HepG2 (cell line): ENCODE measurements at regions not wholly inside any gene's neighbourhood (a gene's known extent, or its start where the extent isn't known, plus 50 kb on each side); places are given as distances from the start of the nearest gene placed in this dataset.

Experiments
- ATAC-seq: fragments of 200-7000 bp; cut with Tn5 transposase; 3 replicates; pipeline ENCODE4 v1.9.1; 2020; ENCODE audit warnings: mild to moderate bottlenecking, moderate library complexity
- BruUV-seq: library from RNA; stranded (reverse); fragments of 400-500 nt; replicated peaks from 2 replicates; lab custom pipeline; 2021; lab: Mats Ljungman, UMichigan
- CTCF ChIA-PET: fragments of 300-600 bp; formaldehyde crosslinking; extraction: SDS; loops from one replicate; lab custom pipeline; 2021; ENCODE audit warnings: low total read pairs, inconsistent platforms, low intra/inter-chr PET ratio; lab: Yijun Ruan, JAX
- POLR2A ChIA-PET: fragments of 350-600 bp; sonication (Branson Sonifier 250); formaldehyde crosslinking; loops from one replicate; lab custom pipeline; 2020; ENCODE audit warnings: antibody characterized with exemption, inconsistent platforms; lab: Yijun Ruan, JAX
- DNase-seq: peaks from one replicate; pipeline ENCODE4 v3.0.0-alpha.2; 2015; ENCODE audit warnings: low spot score
- FAIRE-seq: peaks from 3 replicates; lab custom pipeline; 2011; peaks lifted over from hg19 to GRCh38; lab: Jason Lieb, UNC
- H2AFZ ChIP-seq: one replicate; pipeline ENCODE4 v1.6.1; 2011; ENCODE audit warnings: low read length, inconsistent platforms
- H3K27ac ChIP-seq: fragments of 300-600 bp; 3 replicates; pipeline ENCODE4 v1.8.0; 2011; ENCODE audit warnings: mixed run types, mild to moderate bottlenecking, mixed read lengths, low read length, inconsistent platforms; ENCODE audit not compliant: insufficient read depth; ENCODE audit errors: extremely low read length
- H3K27me3 ChIP-seq, 2 experiments: fragments of 200-600 bp in 1 of 2; 2 replicates in 1 of 2; 3 replicates in 1 of 2; pipeline versions ENCODE4 v1.6.0 to v1.8.0; 2011; ENCODE audit warnings: low read length in 2 of 2, mild to moderate bottlenecking in 2 of 2, moderate library complexity in 2 of 2, inconsistent platforms in 1 of 2; ENCODE audit not compliant: insufficient read depth in 2 of 2, control insufficient read depth in 1 of 2
- H3K36me3 ChIP-seq, 2 experiments: fragments of 200-600 bp in 1 of 2; replicated peaks in 1 of 2; 2 replicates in 1 of 2; 3 replicates in 1 of 2; pipeline versions ENCODE4 v1.5.1 to v1.8.0; 2011; ENCODE audit warnings: low read length in 2 of 2, inconsistent platforms in 1 of 2; ENCODE audit not compliant: insufficient read depth in 2 of 2, control insufficient read depth in 1 of 2
- H3K4me1 ChIP-seq: 2 replicates; pipeline ENCODE4 v1.5.1; 2012; ENCODE audit warnings: low read length, inconsistent platforms; ENCODE audit not compliant: insufficient read depth
- H3K4me2 ChIP-seq: 2 replicates; pipeline ENCODE4 v1.6.0; 2011; ENCODE audit warnings: low read depth, low read length, inconsistent platforms
- H3K4me3 ChIP-seq, 3 experiments: fragments of 200-600 bp in 1 of 3; sonication (generic), shearing (Covaris generic) in 1 of 3; replicated peaks in 1 of 3; 2 replicates each; pipeline ENCODE4 v1.5.1; 2011 to 2016; ENCODE audit warnings: low read length in 3 of 3, inconsistent platforms in 2 of 3, low read depth in 2 of 3, mild to moderate bottlenecking in 2 of 3, control low read depth in 1 of 3, mixed read lengths in 1 of 3; ENCODE audit not compliant: insufficient read depth in 1 of 3
- H3K79me2 ChIP-seq: one replicate; pipeline ENCODE4 v1.6.1; 2011; ENCODE audit warnings: low read length, inconsistent platforms; ENCODE audit not compliant: insufficient read depth
- H3K9ac ChIP-seq: 2 replicates; pipeline ENCODE4 v1.6.0; 2011; ENCODE audit warnings: mild to moderate bottlenecking, low read depth, low read length, inconsistent platforms; ENCODE audit not compliant: insufficient read depth
- H3K9me3 ChIP-seq: 2 replicates; pipeline ENCODE4 v1.5.1; 2012; ENCODE audit warnings: mild to moderate bottlenecking, low read length
- H4K20me1 ChIP-seq: 2 replicates; pipeline ENCODE4 v1.6.0; 2011; ENCODE audit warnings: inconsistent platforms, mild to moderate bottlenecking, low read length, moderate library complexity; ENCODE audit not compliant: insufficient read depth
- AHR ChIP-seq: IDR thresholded peaks from 2 replicates; pipeline ENCODE4 v1.6.1; 2018; ENCODE audit warnings: missing genetic modification reagents, missing compliant biosample characterization
- IKZF1 ChIP-seq: fragments of 450-650 bp; IDR thresholded peaks from 2 replicates; pipeline ENCODE4 v1.7.1; 2016
- NFIC ChIP-seq: IDR thresholded peaks from 2 replicates; pipeline ENCODE4 v1.6.1; 2012; ENCODE audit warnings: mild to moderate bottlenecking, low read length, inconsistent platforms
- SATB2 ChIP-seq: sonication (generic); formaldehyde crosslinking; IDR thresholded peaks from 2 replicates; pipeline ENCODE4 v1.5.0; 2020; ENCODE audit warnings: missing genetic modification reagents
- STAT5B ChIP-seq: sonication (generic); formaldehyde crosslinking; IDR thresholded peaks from 2 replicates; pipeline ENCODE4 v1.4.0; 2020; ENCODE audit warnings: missing genetic modification reagents
- ZFP1 ChIP-seq: IDR thresholded peaks from 2 replicates; pipeline ENCODE4 v1.6.1; 2016
- ZFP36 ChIP-seq: fragments of 150-350 bp; IDR thresholded peaks from 2 replicates; pipeline ENCODE4 v1.6.1; 2018; ENCODE audit warnings: borderline replicate concordance, low read length, low read depth; ENCODE audit not compliant: partially characterized antibody
- ZNF33A ChIP-seq: sonication (generic); formaldehyde crosslinking; IDR thresholded peaks from 2 replicates; pipeline ENCODE4 v1.5.1; 2020; ENCODE audit warnings: missing genetic modification reagents, mild to moderate bottlenecking, moderate library complexity, borderline replicate concordance
- ZNF687 ChIP-seq: sonication (generic); formaldehyde crosslinking; IDR thresholded peaks from 2 replicates; pipeline ENCODE4 v1.5.1; 2020; ENCODE audit warnings: mild to moderate bottlenecking, missing genetic modification reagents, moderate library complexity
- whole genome bisulfite sequencing: methylation state at CpG from one replicate; pipeline ENCODE4 v1.1.6; 2017; ENCODE audit warnings: low lambda C conversion rate; 5-methylcytosine and 5-hydroxymethylcytosine counted together
- in situ Hi-C: cut with HindIII; loops from 2 replicates; pipeline ENCODE4 v1.10.0; 2017; ENCODE audit warnings: low pct_unique_long_range_greater_than_20kb; ENCODE audit not compliant: extremely low pct_ligation_motif_present
- intact Hi-C: fragments of 100-400 bp; cut with micrococcal nuclease; formaldehyde crosslinking; loops from one replicate; pipeline ENCODE4 v1.10.0; 2022; ENCODE audit not compliant: unreplicated experiment
- TF ChIP-seq, protein P1 (sequence below): sonication (generic); formaldehyde crosslinking; IDR thresholded peaks from 2 replicates; pipeline ENCODE4 v1.4.0; 2020; ENCODE audit warnings: missing genetic modification reagents, borderline replicate concordance
- TF ChIP-seq, protein P2 (sequence below): sonication (generic); formaldehyde crosslinking; IDR thresholded peaks from 2 replicates; pipeline ENCODE4; 2020; ENCODE audit warnings: missing genetic modification reagents, mild to moderate bottlenecking, borderline replicate concordance

- H3K79me2 ChIP-seq = no peaks in the 10 kb centered on the region
- no peak for FAIRE-seq
- DNase-seq = no peak
- in situ Hi-C loops (no loop called here), intact Hi-C loops (no loop called here)
- no peak; the same call in 2 of the 3 replicates for ATAC-seq
- no peak overlapping the region for H3K9ac ChIP-seq
- no TSS peak for BruUV-seq
- H3K36me3 ChIP-seq = no peaks in the 10 kb centered on the region
- WGBS = 20% methylated on average over 4 of the region's 8 CpGs
- POLR2A ChIA-PET = no interaction called here
- CTCF ChIA-PET = no interaction called here
- H3K9me3 ChIP-seq = no peaks in the 10 kb centered on the region
- no peak overlapping the region for H3K4me3 ChIP-seq
- H3K27ac ChIP-seq = no peak overlapping the region
- no peaks in the 10 kb centered on the region for H4K20me1 ChIP-seq
- 0 out of 2 replicates have a peak, but pooled peaks cover 6% of the 10 kb centered on the region for H3K4me1 ChIP-seq
- H3K4me2 ChIP-seq = no peak overlapping the region
- H3K27me3 ChIP-seq = peaks cover 1 to 20% of the 10 kb centered on the region in 2 experiments; a peak in 2 of 5 replicates
- H2AFZ ChIP-seq = no peak overlapping the region
- TF ChIP-seq, protein P1, sequence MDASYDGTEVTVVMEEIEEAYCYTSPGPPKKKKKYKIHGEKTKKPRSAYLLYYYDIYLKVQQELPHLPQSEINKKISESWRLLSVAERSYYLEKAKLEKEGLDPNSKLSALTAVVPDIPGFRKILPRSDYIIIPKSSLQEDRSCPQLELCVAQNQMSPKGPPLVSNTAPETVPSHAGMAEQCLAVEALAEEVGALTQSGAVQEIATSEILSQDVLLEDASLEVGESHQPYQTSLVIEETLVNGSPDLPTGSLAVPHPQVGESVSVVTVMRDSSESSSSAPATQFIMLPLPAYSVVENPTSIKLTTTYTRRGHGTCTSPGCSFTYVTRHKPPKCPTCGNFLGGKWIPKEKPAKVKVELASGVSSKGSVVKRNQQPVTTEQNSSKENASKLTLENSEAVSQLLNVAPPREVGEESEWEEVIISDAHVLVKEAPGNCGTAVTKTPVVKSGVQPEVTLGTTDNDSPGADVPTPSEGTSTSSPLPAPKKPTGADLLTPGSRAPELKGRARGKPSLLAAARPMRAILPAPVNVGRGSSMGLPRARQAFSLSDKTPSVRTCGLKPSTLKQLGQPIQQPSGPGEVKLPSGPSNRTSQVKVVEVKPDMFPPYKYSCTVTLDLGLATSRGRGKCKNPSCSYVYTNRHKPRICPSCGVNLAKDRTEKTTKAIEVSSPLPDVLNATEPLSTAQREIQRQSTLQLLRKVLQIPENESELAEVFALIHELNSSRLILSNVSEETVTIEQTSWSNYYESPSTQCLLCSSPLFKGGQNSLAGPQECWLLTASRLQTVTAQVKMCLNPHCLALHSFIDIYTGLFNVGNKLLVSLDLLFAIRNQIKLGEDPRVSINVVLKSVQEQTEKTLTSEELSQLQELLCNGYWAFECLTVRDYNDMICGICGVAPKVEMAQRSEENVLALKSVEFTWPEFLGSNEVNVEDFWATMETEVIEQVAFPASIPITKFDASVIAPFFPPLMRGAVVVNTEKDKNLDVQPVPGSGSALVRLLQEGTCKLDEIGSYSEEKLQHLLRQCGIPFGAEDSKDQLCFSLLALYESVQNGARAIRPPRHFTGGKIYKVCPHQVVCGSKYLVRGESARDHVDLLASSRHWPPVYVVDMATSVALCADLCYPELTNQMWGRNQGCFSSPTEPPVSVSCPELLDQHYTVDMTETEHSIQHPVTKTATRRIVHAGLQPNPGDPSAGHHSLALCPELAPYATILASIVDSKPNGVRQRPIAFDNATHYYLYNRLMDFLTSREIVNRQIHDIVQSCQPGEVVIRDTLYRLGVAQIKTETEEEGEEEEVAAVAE = no peak
- TF ChIP-seq NFIC (no peak), ZNF33A (CRISPR knock-in tag) (no peak), STAT5B (no peak), AHR (CRISPR knock-in tag) (no peak), ZFP1 (CRISPR knock-in tag) (no peak), ZNF687 (CRISPR knock-in tag) (no peak), IKZF1 (no peak), ZFP36 (no peak), SATB2 (CRISPR knock-in tag) (no peak)
- TF ChIP-seq, protein P2, sequence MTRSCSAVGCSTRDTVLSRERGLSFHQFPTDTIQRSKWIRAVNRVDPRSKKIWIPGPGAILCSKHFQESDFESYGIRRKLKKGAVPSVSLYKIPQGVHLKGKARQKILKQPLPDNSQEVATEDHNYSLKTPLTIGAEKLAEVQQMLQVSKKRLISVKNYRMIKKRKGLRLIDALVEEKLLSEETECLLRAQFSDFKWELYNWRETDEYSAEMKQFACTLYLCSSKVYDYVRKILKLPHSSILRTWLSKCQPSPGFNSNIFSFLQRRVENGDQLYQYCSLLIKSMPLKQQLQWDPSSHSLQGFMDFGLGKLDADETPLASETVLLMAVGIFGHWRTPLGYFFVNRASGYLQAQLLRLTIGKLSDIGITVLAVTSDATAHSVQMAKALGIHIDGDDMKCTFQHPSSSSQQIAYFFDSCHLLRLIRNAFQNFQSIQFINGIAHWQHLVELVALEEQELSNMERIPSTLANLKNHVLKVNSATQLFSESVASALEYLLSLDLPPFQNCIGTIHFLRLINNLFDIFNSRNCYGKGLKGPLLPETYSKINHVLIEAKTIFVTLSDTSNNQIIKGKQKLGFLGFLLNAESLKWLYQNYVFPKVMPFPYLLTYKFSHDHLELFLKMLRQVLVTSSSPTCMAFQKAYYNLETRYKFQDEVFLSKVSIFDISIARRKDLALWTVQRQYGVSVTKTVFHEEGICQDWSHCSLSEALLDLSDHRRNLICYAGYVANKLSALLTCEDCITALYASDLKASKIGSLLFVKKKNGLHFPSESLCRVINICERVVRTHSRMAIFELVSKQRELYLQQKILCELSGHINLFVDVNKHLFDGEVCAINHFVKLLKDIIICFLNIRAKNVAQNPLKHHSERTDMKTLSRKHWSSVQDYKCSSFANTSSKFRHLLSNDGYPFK (CRISPR knock-in tag) = no peak
Measured at GRCh38 chr2:239853121-239853520, 172.0 kb downstream of the NDUFA10 start.
